Parathyroid adenoma (tissue), 2 donors: ENCODE measurements at regions not wholly inside any gene's neighbourhood (a gene's known extent, or its start where the extent isn't known, plus 50 kb on each side); places are given as distances from the start of the nearest gene placed in this dataset.

Experiments used
- H2AFZ ChIP-seq: fragments of 300-600 bp; sonication (generic); one replicate; pipeline ENCODE4 v1.7.0; 2017; ENCODE audit warnings: antibody characterized with exemption, mild to moderate bottlenecking
- H3K27ac ChIP-seq: fragments of 300-600 bp; sonication (generic); one replicate; pipeline ENCODE4 v1.7.0; 2017
- H3K27me3 ChIP-seq: fragments of 300-600 bp; sonication (generic); one replicate; pipeline ENCODE4 v1.7.0; 2017; ENCODE audit warnings: low read length; ENCODE audit not compliant: control insufficient read depth, insufficient read depth
- H3K36me3 ChIP-seq: fragments of 300-600 bp; sonication (generic); one replicate; pipeline ENCODE4 v1.7.0; 2017; ENCODE audit warnings: low read length; ENCODE audit not compliant: control insufficient read depth, insufficient read depth
- H3K4me1 ChIP-seq: fragments of 300-600 bp; sonication (generic); one replicate; pipeline ENCODE4 v1.7.0; 2017; ENCODE audit warnings: control low read depth
- H3K4me2 ChIP-seq: fragments of 300-600 bp; sonication (generic); one replicate; pipeline ENCODE4 v1.7.0; 2017; ENCODE audit warnings: low read length
- H3K4me3 ChIP-seq: fragments of 300-600 bp; sonication (generic); one replicate; pipeline ENCODE4 v1.7.0; 2017; ENCODE audit warnings: low read depth, low read length
- H3K79me2 ChIP-seq: fragments of 300-600 bp; sonication (generic); one replicate; pipeline ENCODE4 v1.7.0; 2017; ENCODE audit warnings: control low read depth
- H3K9ac ChIP-seq: fragments of 300-600 bp; sonication (generic); one replicate; pipeline ENCODE4 v1.7.0; 2017; ENCODE audit warnings: mild to moderate bottlenecking
- H3K9me3 ChIP-seq: fragments of 300-600 bp; sonication (generic); one replicate; pipeline ENCODE4 v1.7.0; 2017; ENCODE audit warnings: low read length; ENCODE audit not compliant: control insufficient read depth
- TF ChIP-seq, protein P1 (sequence below): fragments of 300-600 bp; sonication (generic); IDR thresholded peaks from one replicate; pipeline ENCODE4 v1.7.0; 2017; ENCODE audit warnings: antibody characterized with exemption, mild to moderate bottlenecking
- donor health status: primary hyperparathyroidism.

DNA sequence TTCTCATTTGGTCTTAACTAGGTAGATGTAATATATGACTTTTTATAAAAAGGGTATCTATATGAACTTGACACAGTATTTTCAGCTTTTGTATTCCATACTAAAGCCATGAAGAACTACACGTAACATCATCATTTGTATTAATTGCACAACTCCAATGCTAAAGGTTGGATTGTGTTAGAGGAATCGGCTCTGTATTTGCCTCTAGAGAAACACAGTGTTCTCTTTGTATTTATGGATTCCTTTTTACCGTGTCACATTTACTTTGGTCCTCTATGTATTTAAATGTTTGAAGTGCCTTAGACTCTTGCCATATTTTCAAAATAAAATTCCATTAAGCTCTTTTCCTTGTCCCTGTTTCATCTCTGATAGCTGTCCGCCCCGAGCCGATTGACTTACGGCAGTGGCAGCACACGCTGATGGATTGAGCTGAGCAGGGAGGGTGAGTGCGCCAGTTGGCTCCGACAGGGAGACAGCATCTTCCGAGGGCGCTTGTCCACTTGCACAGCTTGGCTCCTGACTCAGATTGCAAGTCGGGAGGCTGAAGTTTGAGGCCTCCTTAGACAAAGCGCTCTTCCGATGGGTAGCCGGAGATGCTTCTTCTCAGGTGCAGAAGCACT, 95.6 kb upstream of the DMRT1 start:
- H3K36me3 ChIP-seq = no peaks in the 10 kb centered on the region

DNA sequence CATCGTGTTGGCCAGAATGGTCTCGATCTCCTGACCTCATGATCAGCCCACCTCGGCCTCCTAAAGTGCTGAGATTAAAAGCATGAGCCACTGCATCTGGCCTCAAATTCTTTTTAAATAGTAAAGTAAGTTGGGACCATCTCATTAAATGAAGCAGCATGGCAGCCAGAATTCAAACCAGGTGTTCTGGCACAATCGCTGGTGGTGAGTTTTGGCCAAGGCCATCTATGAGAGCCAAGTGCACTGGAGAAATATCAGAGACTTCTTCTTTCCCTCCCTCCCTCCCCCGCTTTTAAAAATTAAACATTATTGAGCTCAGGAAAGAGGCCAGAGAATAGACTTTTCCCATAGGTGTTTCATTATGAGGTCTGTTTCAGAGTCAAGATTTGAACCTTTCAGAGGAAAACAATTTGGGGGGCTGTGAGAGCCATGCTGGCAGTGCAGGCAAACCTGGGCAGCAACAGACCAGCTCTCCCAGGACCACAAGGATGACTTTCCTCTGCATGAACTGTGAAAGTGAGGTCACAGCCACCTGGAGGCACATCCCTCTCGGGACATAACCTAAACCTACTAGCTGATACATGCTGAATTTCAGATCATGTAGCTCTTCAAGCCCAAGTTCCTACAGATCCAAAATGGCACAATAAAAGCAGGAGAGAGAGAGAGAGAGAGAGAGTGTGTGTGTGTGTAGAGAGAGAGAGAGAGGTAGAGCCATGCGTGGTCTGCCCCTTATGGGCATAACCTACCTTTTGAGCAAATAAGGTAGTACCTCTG, 94.6 kb upstream of the DMRT1 start:
- TF ChIP-seq, protein P1, sequence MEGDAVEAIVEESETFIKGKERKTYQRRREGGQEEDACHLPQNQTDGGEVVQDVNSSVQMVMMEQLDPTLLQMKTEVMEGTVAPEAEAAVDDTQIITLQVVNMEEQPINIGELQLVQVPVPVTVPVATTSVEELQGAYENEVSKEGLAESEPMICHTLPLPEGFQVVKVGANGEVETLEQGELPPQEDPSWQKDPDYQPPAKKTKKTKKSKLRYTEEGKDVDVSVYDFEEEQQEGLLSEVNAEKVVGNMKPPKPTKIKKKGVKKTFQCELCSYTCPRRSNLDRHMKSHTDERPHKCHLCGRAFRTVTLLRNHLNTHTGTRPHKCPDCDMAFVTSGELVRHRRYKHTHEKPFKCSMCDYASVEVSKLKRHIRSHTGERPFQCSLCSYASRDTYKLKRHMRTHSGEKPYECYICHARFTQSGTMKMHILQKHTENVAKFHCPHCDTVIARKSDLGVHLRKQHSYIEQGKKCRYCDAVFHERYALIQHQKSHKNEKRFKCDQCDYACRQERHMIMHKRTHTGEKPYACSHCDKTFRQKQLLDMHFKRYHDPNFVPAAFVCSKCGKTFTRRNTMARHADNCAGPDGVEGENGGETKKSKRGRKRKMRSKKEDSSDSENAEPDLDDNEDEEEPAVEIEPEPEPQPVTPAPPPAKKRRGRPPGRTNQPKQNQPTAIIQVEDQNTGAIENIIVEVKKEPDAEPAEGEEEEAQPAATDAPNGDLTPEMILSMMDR = no peak
- H3K4me1 ChIP-seq = no peaks in the 10 kb centered on the region
- H3K4me3 ChIP-seq = no peak overlapping the region
- H3K27me3 ChIP-seq = no peaks in the 10 kb centered on the region
- no peaks in the 10 kb centered on the region for H3K79me2 ChIP-seq
- no peak overlapping the region for H3K27ac ChIP-seq
- H3K4me2 ChIP-seq = no peak overlapping the region
- H3K36me3 ChIP-seq = no peaks in the 10 kb centered on the region
- no peak overlapping the region for H2AFZ ChIP-seq
- H3K9ac ChIP-seq = no peak overlapping the region
- no peaks in the 10 kb centered on the region for H3K9me3 ChIP-seq

More for the DNA sequence above, 95.6 kb upstream of the DMRT1 start:
- no peaks in the 10 kb centered on the region for H3K79me2 ChIP-seq
- H3K4me3 ChIP-seq = no peak overlapping the region
- H3K9ac ChIP-seq = no peak overlapping the region
- no peaks in the 10 kb centered on the region for H3K9me3 ChIP-seq
- H3K27ac ChIP-seq = no peak overlapping the region
- no peak overlapping the region for H2AFZ ChIP-seq
- H3K4me2 ChIP-seq = no peak overlapping the region
- TF ChIP-seq, protein P1 = no peak
- no peaks in the 10 kb centered on the region for H3K4me1 ChIP-seq
- H3K27me3 ChIP-seq = no peaks in the 10 kb centered on the region

DNA sequence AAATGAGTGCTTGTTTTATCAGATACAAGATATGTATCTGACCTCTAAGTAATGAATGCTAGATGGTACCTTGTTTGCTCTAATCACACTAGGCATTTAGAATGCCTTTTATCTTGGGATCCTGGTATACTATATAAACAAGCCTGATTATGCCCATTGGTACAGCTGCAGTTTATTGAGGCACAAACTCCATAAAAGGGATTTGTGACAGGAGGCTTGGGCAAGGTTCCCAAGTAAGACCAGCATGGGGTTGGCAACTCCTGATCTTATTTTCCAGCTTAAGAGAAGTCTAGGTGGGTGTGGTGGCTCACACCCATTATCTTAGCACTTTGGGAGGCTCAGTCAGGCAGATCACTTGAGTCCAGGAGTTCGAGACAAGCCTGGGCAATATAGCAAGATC, 93.9 kb upstream of the DMRT1 start:
- Histone ChIP-seq H3K4me1 (no peaks in the 10 kb centered on the region), H3K27ac (no peak overlapping the region), H3K79me2 (no peaks in the 10 kb centered on the region), H3K9ac (no peak overlapping the region), H2AFZ (no peak overlapping the region), H3K4me2 (no peak overlapping the region), H3K27me3 (no peaks in the 10 kb centered on the region), H3K36me3 (no peaks in the 10 kb centered on the region), H3K4me3 (no peak overlapping the region), H3K9me3 (no peaks in the 10 kb centered on the region)
- TF ChIP-seq, protein P1 = no peak

DNA sequence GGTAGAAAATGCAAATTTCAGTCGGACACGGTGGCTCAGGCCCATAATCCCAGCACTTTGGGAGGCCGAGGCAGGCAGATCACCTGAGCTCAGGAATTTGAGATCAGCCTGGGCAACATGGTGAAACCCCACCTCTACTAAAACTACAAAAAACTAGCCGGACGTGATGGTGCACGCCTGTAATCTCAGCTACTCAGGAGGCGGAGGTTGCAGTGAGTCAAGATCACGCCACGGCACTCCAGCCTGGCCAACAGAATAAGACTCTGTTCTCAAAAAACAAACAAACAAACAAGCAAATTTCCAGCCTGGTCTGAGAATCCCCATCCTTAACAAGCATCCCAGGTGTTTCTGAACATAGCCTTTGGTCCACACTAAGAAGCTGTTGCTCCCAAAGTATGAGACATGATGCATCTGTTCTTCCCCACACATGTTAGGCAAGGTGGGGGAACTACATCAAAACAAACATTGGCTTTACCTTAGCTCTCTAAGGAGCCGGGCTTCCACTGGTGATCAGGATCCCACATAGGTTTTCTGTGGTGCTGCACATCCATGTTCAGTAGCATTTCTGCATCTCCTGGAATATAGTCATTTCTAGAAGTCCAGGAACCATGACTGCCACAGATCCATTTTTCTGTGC, 92.5 kb upstream of the DMRT1 start:
- Histone ChIP-seq H2AFZ (no peak overlapping the region), H3K9ac (no peak overlapping the region), H3K4me2 (no peak overlapping the region), H3K9me3 (no peaks in the 10 kb centered on the region), H3K36me3 (no peaks in the 10 kb centered on the region), H3K79me2 (no peaks in the 10 kb centered on the region), H3K4me3 (no peak overlapping the region), H3K27ac (no peak overlapping the region), H3K4me1 (no peaks in the 10 kb centered on the region), H3K27me3 (no peaks in the 10 kb centered on the region)
- TF ChIP-seq, protein P1 = no peak
